ENCODE measurements at regions not wholly inside any gene's neighbourhood (a gene's known extent, or its start where the extent isn't known, plus 50 kb on each side); places are given as distances from the start of the nearest gene placed in this dataset.

GRCh38 chr11:70592641-70593165 is 194.4 kb downstream of the CTTN start:
- H3F3A ChIP-seq (ENCODE audit: insufficient read depth): no peaks in the 10 kb centered on the region
- H3K9me3 ChIP-seq (ENCODE audit: insufficient read depth, low read length): no peaks in the 10 kb centered on the region
- H3K36me3 ChIP-seq (ENCODE audit: low read length): no peaks in the 10 kb centered on the region
- H3K4me3 ChIP-seq (ENCODE audit: insufficient read depth, low read length, poor library complexity, severe bottlenecking): no peak overlapping the region
- H3K9ac ChIP-seq (ENCODE audit: low read length): no peak overlapping the region
- H3K27ac ChIP-seq (ENCODE audit: low read depth, low read length): no peak overlapping the region
- no peak overlapping the region for H3K4me2 ChIP-seq (ENCODE audit: low read depth, low read length, poor library complexity, severe bottlenecking)
- no peak overlapping the region for H2AFZ ChIP-seq (ENCODE audit: low read depth, low read length, severe bottlenecking)
- H4K20me1 ChIP-seq (ENCODE audit: low read depth, low read length): no peaks in the 10 kb centered on the region
- no peaks in the 10 kb centered on the region for H3K27me3 ChIP-seq (ENCODE audit: low read length)
- no peaks in the 10 kb centered on the region for H3K79me2 ChIP-seq (ENCODE audit: insufficient read depth, low read length)
- H3K9me2 ChIP-seq (replicated peaks; ENCODE audit: insufficient read depth, low read length): no peaks in the 10 kb centered on the region
- no peak for TF ChIP-seq EZH2phosphoT487 (conservative IDR thresholded peaks at IDR 0.05; ENCODE audit: low read length)
- no peak for TF ChIP-seq CTCF (IDR thresholded peaks at IDR 0.05; ENCODE audit: insufficient read depth, low read length, poor library complexity, severe bottlenecking)

GRCh38 chr11:70593446-70593983 is 195.2 kb downstream of the CTTN start:
- Histone ChIP-seq H3K79me2 (ENCODE audit: insufficient read depth, low read length) (no peaks in the 10 kb centered on the region), H3K9me2 (replicated peaks; ENCODE audit: insufficient read depth, low read length) (no peaks in the 10 kb centered on the region), H3F3A (ENCODE audit: insufficient read depth) (no peaks in the 10 kb centered on the region), H3K9me3 (ENCODE audit: insufficient read depth, low read length) (no peaks in the 10 kb centered on the region), H2AFZ (ENCODE audit: low read depth, low read length, severe bottlenecking) (no peak overlapping the region), H3K27me3 (ENCODE audit: low read length) (no peaks in the 10 kb centered on the region), H3K36me3 (ENCODE audit: low read length) (no peaks in the 10 kb centered on the region), H3K27ac (ENCODE audit: low read depth, low read length) (no peak overlapping the region), H4K20me1 (ENCODE audit: low read depth, low read length) (no peaks in the 10 kb centered on the region), H3K4me2 (ENCODE audit: low read depth, low read length, poor library complexity, severe bottlenecking) (no peak overlapping the region), H3K4me3 (ENCODE audit: insufficient read depth, low read length, poor library complexity, severe bottlenecking) (no peak overlapping the region), H3K9ac (ENCODE audit: low read length) (no peak overlapping the region)
- TF ChIP-seq CTCF (IDR thresholded peaks at IDR 0.05; ENCODE audit: insufficient read depth, low read length, poor library complexity, severe bottlenecking): no peak
- no peak for TF ChIP-seq EZH2phosphoT487 (conservative IDR thresholded peaks at IDR 0.05; ENCODE audit: low read length)

- no peak overlapping the region for H3K27ac ChIP-seq (ENCODE audit: low read depth, low read length)
- no peaks in the 10 kb centered on the region for H3F3A ChIP-seq (ENCODE audit: insufficient read depth)
- H3K36me3 ChIP-seq (ENCODE audit: low read length): no peaks in the 10 kb centered on the region
- no peaks in the 10 kb centered on the region for H3K9me3 ChIP-seq (ENCODE audit: insufficient read depth, low read length)
- H4K20me1 ChIP-seq (ENCODE audit: low read depth, low read length): no peaks in the 10 kb centered on the region
- no peaks in the 10 kb centered on the region for H3K27me3 ChIP-seq (ENCODE audit: low read length)
- TF ChIP-seq CTCF (IDR thresholded peaks at IDR 0.05; ENCODE audit: insufficient read depth, low read length, poor library complexity, severe bottlenecking) (no peak), EZH2phosphoT487 (conservative IDR thresholded peaks at IDR 0.05; ENCODE audit: low read length) (no peak)
- H3K9ac ChIP-seq (ENCODE audit: low read length): no peak overlapping the region
- H3K79me2 ChIP-seq (ENCODE audit: insufficient read depth, low read length): no peaks in the 10 kb centered on the region
- H2AFZ ChIP-seq (ENCODE audit: low read depth, low read length, severe bottlenecking): no peak overlapping the region
- no peak overlapping the region for H3K4me3 ChIP-seq (ENCODE audit: insufficient read depth, low read length, poor library complexity, severe bottlenecking)
- no peaks in the 10 kb centered on the region for H3K9me2 ChIP-seq (replicated peaks; ENCODE audit: insufficient read depth, low read length)
- no peak overlapping the region for H3K4me2 ChIP-seq (ENCODE audit: low read depth, low read length, poor library complexity, severe bottlenecking)
These were observed 195.7 kb downstream of the CTTN start for GRCh38 chr11:70594031-70594430.
